H1 (cell line): ENCODE measurements at regions not wholly inside any gene's neighbourhood (a gene's known extent, or its start where the extent isn't known, plus 50 kb on each side); places are given as distances from the start of the nearest gene placed in this dataset.

Experiments used
- ATF2 ChIP-seq: IDR thresholded peaks from 2 replicates; pipeline ENCODE4 v1.6.1; 2012; ENCODE audit warnings: low read length, inconsistent platforms
- BRCA1 ChIP-seq: IDR thresholded peaks from 2 replicates; pipeline ENCODE4 v1.6.1; 2012; ENCODE audit warnings: low read depth, low read length, improper control_type of control experiment
- CHD7 ChIP-seq: fragments of 300-600 bp; sonication (generic); IDR thresholded peaks from 2 replicates; pipeline ENCODE4 v1.7.1; 2012; ENCODE audit warnings: low read length, moderate library complexity, mild to moderate bottlenecking, inconsistent platforms; ENCODE audit not compliant: insufficient replicate concordance
- NANOG ChIP-seq: IDR thresholded peaks from 2 replicates; pipeline ENCODE4 v1.6.1; 2011; ENCODE audit warnings: low read length, low read depth, mild to moderate bottlenecking, inconsistent platforms; ENCODE audit not compliant: insufficient read depth, poor library complexity, severe bottlenecking
- SP4 ChIP-seq: IDR thresholded peaks from 2 replicates; pipeline ENCODE4 v1.6.1; 2012; ENCODE audit warnings: low read length, inconsistent platforms
- TF ChIP-seq, protein P1 (sequence below): IDR thresholded peaks from 2 replicates; pipeline ENCODE4 v1.6.1; 2012; ENCODE audit warnings: inconsistent platforms
- TF ChIP-seq, protein P2 (sequence below): IDR thresholded peaks from 2 replicates; pipeline ENCODE4 v1.6.1; 2012; ENCODE audit warnings: inconsistent platforms

GRCh38 chr19:5507065-5507909, 52.1 kb downstream of the ZNRF4 start (continued):
- no peak for TF ChIP-seq CHD7
- TF ChIP-seq ATF2, result no peak
- TF ChIP-seq, protein P1, sequence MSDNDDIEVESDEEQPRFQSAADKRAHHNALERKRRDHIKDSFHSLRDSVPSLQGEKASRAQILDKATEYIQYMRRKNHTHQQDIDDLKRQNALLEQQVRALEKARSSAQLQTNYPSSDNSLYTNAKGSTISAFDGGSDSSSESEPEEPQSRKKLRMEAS, result no peak
- no peak for TF ChIP-seq SP4
- TF ChIP-seq, protein P2, sequence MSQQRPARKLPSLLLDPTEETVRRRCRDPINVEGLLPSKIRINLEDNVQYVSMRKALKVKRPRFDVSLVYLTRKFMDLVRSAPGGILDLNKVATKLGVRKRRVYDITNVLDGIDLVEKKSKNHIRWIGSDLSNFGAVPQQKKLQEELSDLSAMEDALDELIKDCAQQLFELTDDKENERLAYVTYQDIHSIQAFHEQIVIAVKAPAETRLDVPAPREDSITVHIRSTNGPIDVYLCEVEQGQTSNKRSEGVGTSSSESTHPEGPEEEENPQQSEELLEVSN, result no peak
- TF ChIP-seq BRCA1, result no peak
- TF ChIP-seq NANOG, result no peak
